Dedifferentiated amniotic fluid mesenchymal stem cell (primary cell): ENCODE measurements at regions not wholly inside any gene's neighbourhood (a gene's known extent, or its start where the extent isn't known, plus 50 kb on each side); places are given as distances from the start of the nearest gene placed in this dataset.
"Not testable (repeated sequence)": the region's sequence is repeated elsewhere in the genome, so short reads cannot be mapped to it uniquely, and the experiment has no call there.

Source experiments
- DNase-seq: peaks from one replicate; pipeline ENCODE4 v3.0.0-alpha.2; 2016; ENCODE audit errors: extremely low spot score

GRCh38 chr6:19245656-19246055 is 591.5 kb upstream of the ID4 start:
- DNase-seq = no peak

GRCh38 chr6:19247181-19247580 is 590.0 kb upstream of the ID4 start:
- not testable (repeated sequence) for DNase-seq

GRCh38 chr6:19256123-19256522 is 581.0 kb upstream of the ID4 start:
- DNase-seq = not testable (repeated sequence)

GRCh38 chr6:19261642-19262041 is 575.5 kb upstream of the ID4 start:
- DNase-seq = no peak

- no peak for DNase-seq
Observed at GRCh38 chr6:19268117-19268516, 569.1 kb upstream of the ID4 start.

- DNase-seq = no peak
Observed at GRCh38 chr6:19268718-19269117, 568.5 kb upstream of the ID4 start.

- no peak for DNase-seq
Observed at GRCh38 chr6:19269341-19269898, 567.8 kb upstream of the ID4 start.

- no peak for DNase-seq
Observed at GRCh38 chr6:19270616-19271015, 566.6 kb upstream of the ID4 start.

- no peak for DNase-seq
Observed at GRCh38 chr6:19279273-19279684, 557.9 kb upstream of the ID4 start.

- no peak for DNase-seq
Observed at GRCh38 chr6:19287928-19288327, 549.2 kb upstream of the ID4 start.

GRCh38 chr6:19289457-19289856 is 547.7 kb upstream of the ID4 start:
- DNase-seq = no peak

GRCh38 chr6:19297880-19298279 is 539.3 kb upstream of the ID4 start:
- no peak for DNase-seq

- no peak for DNase-seq
Observed at GRCh38 chr6:19298421-19298820, 538.7 kb upstream of the ID4 start.

GRCh38 chr6:19299129-19299528 is 538.0 kb upstream of the ID4 start:
- no peak for DNase-seq

GRCh38 chr6:19301980-19302379 is 535.2 kb upstream of the ID4 start:
- no peak for DNase-seq

GRCh38 chr6:19303383-19303782 is 533.8 kb upstream of the ID4 start:
- no peak for DNase-seq

GRCh38 chr6:19309661-19310060 is 527.5 kb upstream of the ID4 start:
- no peak for DNase-seq

- DNase-seq = no peak
Observed at GRCh38 chr6:19311786-19312185, 525.4 kb upstream of the ID4 start.

GRCh38 chr6:19312241-19312978 is 524.8 kb upstream of the ID4 start:
- no peak for DNase-seq

- DNase-seq = no peak
Observed at GRCh38 chr6:19317431-19317986, 519.7 kb upstream of the ID4 start.

- DNase-seq = no peak
Observed at GRCh38 chr6:19319005-19319404, 518.2 kb upstream of the ID4 start.

- DNase-seq = no peak
Observed at GRCh38 chr6:19320111-19320581, 517.0 kb upstream of the ID4 start.
